GM12878 (cell line): ENCODE measurements at regions not wholly inside any gene's neighbourhood (a gene's known extent, or its start where the extent isn't known, plus 50 kb on each side); places are given as distances from the start of the nearest gene placed in this dataset.

ENCODE experiments used
- ATAC-seq: fragments of 200-7000 bp; cut with Tn5 transposase; 3 replicates; pipeline ENCODE4 v1.9.1; 2020; ENCODE audit warnings: mild to moderate bottlenecking, moderate library complexity
- BruUV-seq: library from RNA; stranded (reverse); fragments of 400-500 nt; replicated peaks from 2 replicates; lab custom pipeline; 2021; lab: Mats Ljungman, UMichigan
- CTCF ChIA-PET: fragments of 300-600 bp; sonication (Branson Sonifier 250); formaldehyde crosslinking; extraction: SDS; loops from one replicate; lab custom pipeline; 2021; ENCODE audit warnings: inconsistent platforms; lab: Yijun Ruan, JAX
- POLR2A ChIA-PET: fragments of 350-600 bp; formaldehyde crosslinking; extraction: SDS; loops from one replicate; lab custom pipeline; 2021; ENCODE audit warnings: inconsistent platforms; lab: Charles Lee
- RAD21 ChIA-PET: fragments of 300-600 bp; sonication (Branson Sonifier 250); formaldehyde crosslinking; loops from one replicate; lab custom pipeline; 2023; ENCODE audit warnings: antibody characterized with exemption; ENCODE audit not compliant: unreplicated experiment; lab: Charles Lee
- SMC1A ChIA-PET: fragments of 300-600 bp; sonication (Branson Sonifier 250); formaldehyde crosslinking; loops from one replicate; lab custom pipeline; 2023; ENCODE audit not compliant: unreplicated experiment, uncharacterized antibody; lab: Charles Lee
- DNase-seq: peaks from one replicate; pipeline ENCODE4 v3.0.0-alpha.2; 2011; ENCODE audit warnings: low read depth, low spot score
- FAIRE-seq: peaks from 3 replicates; lab custom pipeline; 2011; peaks lifted over from hg19 to GRCh38; lab: Jason Lieb, UNC
- H2AFZ ChIP-seq: 2 replicates; pipeline ENCODE4 v1.6.0; 2011; ENCODE audit warnings: low read depth, low read length, control low read depth; ENCODE audit not compliant: control insufficient read depth
- H3K27ac ChIP-seq: 2 replicates; pipeline ENCODE4 v1.5.1; 2011; ENCODE audit warnings: control low read depth; ENCODE audit not compliant: control insufficient read depth, insufficient read depth
- H3K27me3 ChIP-seq, 2 experiments: replicated peaks in 1 of 2; 2 replicates each; pipeline versions ENCODE4 v1.6.0 to v1.6.1; 2011; ENCODE audit warnings: low read length in 1 of 2; ENCODE audit not compliant: control insufficient read depth in 2 of 2, insufficient read depth in 2 of 2
- H3K36me3 ChIP-seq, 2 experiments: 2 replicates each; pipeline ENCODE4 v1.5.1; 2011; ENCODE audit warnings: low read length in 1 of 2; ENCODE audit not compliant: control insufficient read depth in 2 of 2, insufficient read depth in 2 of 2
- H3K4me1 ChIP-seq: 2 replicates; pipeline ENCODE4 v1.6.1; 2011; ENCODE audit warnings: mild to moderate bottlenecking, low read length, moderate library complexity, mixed read lengths; ENCODE audit not compliant: control insufficient read depth, insufficient read depth
- H3K4me2 ChIP-seq: 2 replicates; pipeline ENCODE4 v1.6.0; 2011; ENCODE audit warnings: control low read depth; ENCODE audit not compliant: control insufficient read depth, insufficient read depth
- H3K4me3 ChIP-seq: fragments of 200-600 bp; sonication (generic); 2 replicates; pipeline ENCODE4 v1.5.1; 2016
- H3K79me2 ChIP-seq: 2 replicates; pipeline ENCODE4 v1.6.0; 2011; ENCODE audit warnings: low read length; ENCODE audit not compliant: control insufficient read depth, insufficient read depth
- H3K9ac ChIP-seq: 2 replicates; pipeline ENCODE4 v1.8.0; 2011; ENCODE audit warnings: low read length, control low read depth, mixed read lengths; ENCODE audit not compliant: control insufficient read depth, insufficient read depth
- H3K9me3 ChIP-seq: replicated peaks from 3 replicates; pipeline ENCODE4 v1.5.1; 2011; ENCODE audit warnings: mild to moderate bottlenecking, low read length; ENCODE audit not compliant: control insufficient read depth, insufficient read depth
- H4K20me1 ChIP-seq: 2 replicates; pipeline ENCODE4 v1.6.0; 2011; ENCODE audit not compliant: control insufficient read depth, insufficient read depth
- EED ChIP-seq: sonication (generic); IDR thresholded peaks from 2 replicates; pipeline ENCODE4 v1.6.1; 2016; ENCODE audit warnings: antibody characterized with exemption, low read depth
- FOXK2 ChIP-seq: fragments of 450-650 bp; IDR thresholded peaks from 2 replicates; pipeline ENCODE4 v1.6.1; 2017; ENCODE audit warnings: mild to moderate bottlenecking, moderate library complexity
- GABPA ChIP-seq: IDR thresholded peaks from 2 replicates; pipeline ENCODE4 v1.6.1; 2014; ENCODE audit warnings: antibody characterized with exemption, low read depth, mild to moderate bottlenecking, inconsistent platforms
- IRF5 ChIP-seq: fragments of 450-650 bp; IDR thresholded peaks from 2 replicates; pipeline ENCODE4 v1.6.1; 2017; ENCODE audit warnings: borderline replicate concordance
- JUND ChIP-seq: IDR thresholded peaks from 2 replicates; pipeline ENCODE4 v1.6.1; 2012; ENCODE audit warnings: low read depth, mild to moderate bottlenecking, low read length, improper control_type of control experiment, moderate library complexity
- MYB ChIP-seq: fragments of 150-350 bp; IDR thresholded peaks from 2 replicates; pipeline ENCODE4 v1.6.1; 2014; ENCODE audit warnings: mild to moderate bottlenecking, low read depth, low read length, borderline replicate concordance
- PAX5 ChIP-seq: IDR thresholded peaks from 2 replicates; pipeline ENCODE4 v1.6.1; 2011; ENCODE audit warnings: low read depth, low read length, borderline replicate concordance
- POLR2AphosphoS2 ChIP-seq: IDR thresholded peaks from 2 replicates; pipeline ENCODE4 v1.6.1; 2011; ENCODE audit warnings: low read depth, mild to moderate bottlenecking, low read length, improper control_type of control experiment, moderate library complexity
- RAD51 ChIP-seq: fragments of 450-650 bp; IDR thresholded peaks from 2 replicates; pipeline ENCODE4 v1.6.1; 2016; ENCODE audit warnings: moderate library complexity, mild to moderate bottlenecking, inconsistent platforms
- RCOR1 ChIP-seq: conservative IDR thresholded peaks from 2 replicates; pipeline ENCODE4 v1.6.1; 2012; ENCODE audit warnings: low read depth, low read length, improper control_type of control experiment
- RELA ChIP-seq: fragments of 450-650 bp; IDR thresholded peaks from 2 replicates; pipeline ENCODE4 v1.8.0; 2014; ENCODE audit warnings: borderline replicate concordance; ENCODE audit not compliant: partially characterized antibody
- RUNX3 ChIP-seq: IDR thresholded peaks from 2 replicates; pipeline ENCODE4 v1.6.1; 2012; ENCODE audit warnings: low read length, inconsistent platforms
- SMAD1 ChIP-seq: fragments of 450-650 bp; IDR thresholded peaks from 2 replicates; pipeline ENCODE4 v1.6.1; 2018; ENCODE audit warnings: mild to moderate bottlenecking, low read depth; ENCODE audit not compliant: partially characterized antibody
- TCF12 ChIP-seq: IDR thresholded peaks from 2 replicates; pipeline ENCODE4 v1.6.1; 2011; ENCODE audit warnings: low read depth, mild to moderate bottlenecking, low read length
- WRNIP1 ChIP-seq: IDR thresholded peaks from 2 replicates; pipeline ENCODE4 v1.6.1; 2011; ENCODE audit warnings: low read depth, low read length, improper control_type of control experiment, borderline replicate concordance
- WGBS: methylation state at CpG from one replicate; pipeline ENCODE4 v1.1.6; 2016; ENCODE audit warnings: low lambda C conversion rate; ENCODE audit not compliant: insufficient replicate concordance, insufficient coverage; ENCODE audit errors: missing lambda C conversion rate; 5-methylcytosine and 5-hydroxymethylcytosine counted together
- in situ Hi-C: fragments of 300-500 bp; cut with MboI; formaldehyde crosslinking; loops from 9 replicates; pipeline ENCODE4 v1.14.3; 2018; ENCODE audit warnings: mixed read lengths
- intact Hi-C: fragments of 100-400 bp; cut with micrococcal nuclease; formaldehyde crosslinking; loops from one replicate; pipeline ENCODE4 v1.14.2; 2022; ENCODE audit not compliant: unreplicated experiment
- TF ChIP-seq, protein P1 (sequence below): fragments of 450-650 bp; IDR thresholded peaks from 2 replicates; pipeline ENCODE4 v1.6.1; 2017; ENCODE audit warnings: mild to moderate bottlenecking, moderate library complexity
- TF ChIP-seq, protein P2 (sequence below): fragments of 450-650 bp; formaldehyde crosslinking; IDR thresholded peaks from 2 replicates; pipeline ENCODE4 v1.5.0; 2022; ENCODE audit warnings: mild to moderate bottlenecking, missing genetic modification characterization

- no TSS peak for BruUV-seq
- ChIA-PET SMC1A (interaction anchor here (1.2 kb wide), 1 partner anchor 1097 kb away, joined by 3 read pairs; no protein-coding TSS in a partner anchor), CTCF (interaction anchor here (1.2 to 3.3 kb wide), 2 partner anchors 8 to 10 kb away, joined by 7 to 23 read pairs; no protein-coding TSS in a partner anchor), RAD21 (interaction anchor here (0.9 kb wide), 1 partner anchor 10 kb away, joined by 3 read pairs; no protein-coding TSS in a partner anchor), POLR2A (no interaction called here)
- Histone ChIP-seq H3K27me3 (no peaks in the 10 kb centered on the region), H2AFZ (no peak overlapping the region), H3K9me3 (no peaks in the 10 kb centered on the region), H4K20me1 (no peaks in the 10 kb centered on the region), H3K36me3 (no peaks in the 10 kb centered on the region), H3K79me2 (no peaks in the 10 kb centered on the region), H3K9ac (no peak overlapping the region), H3K4me3 (no peak overlapping the region), H3K4me2 (no peak overlapping the region), H3K4me1 (no peaks in the 10 kb centered on the region), H3K27ac (no peak overlapping the region)
- no peak for FAIRE-seq
- in situ Hi-C loops (loop anchor here (25.0 kb wide), 1 partner anchor 744 kb away; no protein-coding TSS in a partner anchor), intact Hi-C loops (loop anchor here (10.0 kb wide), 1 partner anchor 742 kb away; no protein-coding TSS in a partner anchor)
- ATAC-seq = no peak
- 0% methylated on average over 1 of the region's 1 CpG for WGBS
- no peak for DNase-seq
- no peak for TF ChIP-seq JUND
- no peak for TF ChIP-seq SMAD1
- no peak for TF ChIP-seq POLR2AphosphoS2
- no peak for TF ChIP-seq MYB
- no peak for TF ChIP-seq TCF12
- no peak for TF ChIP-seq RCOR1
- no peak for TF ChIP-seq PAX5
- TF ChIP-seq FOXK2 = no peak
- TF ChIP-seq IRF5 = no peak
- TF ChIP-seq WRNIP1 = no peak
- no peak for TF ChIP-seq EED
- TF ChIP-seq, protein P1, sequence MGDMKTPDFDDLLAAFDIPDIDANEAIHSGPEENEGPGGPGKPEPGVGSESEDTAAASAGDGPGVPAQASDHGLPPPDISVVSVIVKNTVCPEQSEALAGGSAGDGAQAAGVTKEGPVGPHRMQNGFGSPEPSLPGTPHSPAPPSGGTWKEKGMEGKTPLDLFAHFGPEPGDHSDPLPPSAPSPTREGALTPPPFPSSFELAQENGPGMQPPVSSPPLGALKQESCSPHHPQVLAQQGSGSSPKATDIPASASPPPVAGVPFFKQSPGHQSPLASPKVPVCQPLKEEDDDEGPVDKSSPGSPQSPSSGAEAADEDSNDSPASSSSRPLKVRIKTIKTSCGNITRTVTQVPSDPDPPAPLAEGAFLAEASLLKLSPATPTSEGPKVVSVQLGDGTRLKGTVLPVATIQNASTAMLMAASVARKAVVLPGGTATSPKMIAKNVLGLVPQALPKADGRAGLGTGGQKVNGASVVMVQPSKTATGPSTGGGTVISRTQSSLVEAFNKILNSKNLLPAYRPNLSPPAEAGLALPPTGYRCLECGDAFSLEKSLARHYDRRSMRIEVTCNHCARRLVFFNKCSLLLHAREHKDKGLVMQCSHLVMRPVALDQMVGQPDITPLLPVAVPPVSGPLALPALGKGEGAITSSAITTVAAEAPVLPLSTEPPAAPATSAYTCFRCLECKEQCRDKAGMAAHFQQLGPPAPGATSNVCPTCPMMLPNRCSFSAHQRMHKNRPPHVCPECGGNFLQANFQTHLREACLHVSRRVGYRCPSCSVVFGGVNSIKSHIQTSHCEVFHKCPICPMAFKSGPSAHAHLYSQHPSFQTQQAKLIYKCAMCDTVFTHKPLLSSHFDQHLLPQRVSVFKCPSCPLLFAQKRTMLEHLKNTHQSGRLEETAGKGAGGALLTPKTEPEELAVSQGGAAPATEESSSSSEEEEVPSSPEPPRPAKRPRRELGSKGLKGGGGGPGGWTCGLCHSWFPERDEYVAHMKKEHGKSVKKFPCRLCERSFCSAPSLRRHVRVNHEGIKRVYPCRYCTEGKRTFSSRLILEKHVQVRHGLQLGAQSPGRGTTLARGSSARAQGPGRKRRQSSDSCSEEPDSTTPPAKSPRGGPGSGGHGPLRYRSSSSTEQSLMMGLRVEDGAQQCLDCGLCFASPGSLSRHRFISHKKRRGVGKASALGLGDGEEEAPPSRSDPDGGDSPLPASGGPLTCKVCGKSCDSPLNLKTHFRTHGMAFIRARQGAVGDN = no peak
- no peak for TF ChIP-seq RUNX3
- TF ChIP-seq GABPA = no peak
- no peak for TF ChIP-seq RELA
- TF ChIP-seq, protein P2, sequence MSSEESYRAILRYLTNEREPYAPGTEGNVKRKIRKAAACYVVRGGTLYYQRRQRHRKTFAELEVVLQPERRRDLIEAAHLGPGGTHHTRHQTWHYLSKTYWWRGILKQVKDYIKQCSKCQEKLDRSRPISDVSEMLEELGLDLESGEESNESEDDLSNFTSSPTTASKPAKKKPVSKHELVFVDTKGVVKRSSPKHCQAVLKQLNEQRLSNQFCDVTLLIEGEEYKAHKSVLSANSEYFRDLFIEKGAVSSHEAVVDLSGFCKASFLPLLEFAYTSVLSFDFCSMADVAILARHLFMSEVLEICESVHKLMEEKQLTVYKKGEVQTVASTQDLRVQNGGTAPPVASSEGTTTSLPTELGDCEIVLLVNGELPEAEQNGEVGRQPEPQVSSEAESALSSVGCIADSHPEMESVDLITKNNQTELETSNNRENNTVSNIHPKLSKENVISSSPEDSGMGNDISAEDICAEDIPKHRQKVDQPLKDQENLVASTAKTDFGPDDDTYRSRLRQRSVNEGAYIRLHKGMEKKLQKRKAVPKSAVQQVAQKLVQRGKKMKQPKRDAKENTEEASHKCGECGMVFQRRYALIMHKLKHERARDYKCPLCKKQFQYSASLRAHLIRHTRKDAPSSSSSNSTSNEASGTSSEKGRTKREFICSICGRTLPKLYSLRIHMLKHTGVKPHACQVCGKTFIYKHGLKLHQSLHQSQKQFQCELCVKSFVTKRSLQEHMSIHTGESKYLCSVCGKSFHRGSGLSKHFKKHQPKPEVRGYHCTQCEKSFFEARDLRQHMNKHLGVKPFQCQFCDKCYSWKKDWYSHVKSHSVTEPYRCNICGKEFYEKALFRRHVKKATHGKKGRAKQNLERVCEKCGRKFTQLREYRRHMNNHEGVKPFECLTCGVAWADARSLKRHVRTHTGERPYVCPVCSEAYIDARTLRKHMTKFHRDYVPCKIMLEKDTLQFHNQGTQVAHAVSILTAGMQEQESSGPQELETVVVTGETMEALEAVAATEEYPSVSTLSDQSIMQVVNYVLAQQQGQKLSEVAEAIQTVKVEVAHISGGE = no peak
- no peak for TF ChIP-seq RAD51
These were observed 276.9 kb downstream of the HGF start for GRCh38 chr7:81492910-81493309.
